Adrenal gland (tissue), 5 donors: ENCODE measurements at regions not wholly inside any gene's neighbourhood (a gene's known extent, or its start where the extent isn't known, plus 50 kb on each side); places are given as distances from the start of the nearest gene placed in this dataset.

ENCODE experiments used
- CTCF ChIP-seq, 6 experiments: fragments of 450-650 bp in 4 of 6; fragments of 200-600 bp in 2 of 6; sonication (generic) in 1 of 6; IDR thresholded peaks; 1 replicate in 5 of 6; 2 replicates in 1 of 6; pipeline versions ENCODE4 v1.5.1 to v1.8.0; 2016 to 2021; ENCODE audit warnings: antibody characterized with exemption in 6 of 6, mild to moderate bottlenecking in 2 of 6, moderate library complexity in 1 of 6
- POLR2A ChIP-seq, 2 donors: fragments of 450-650 bp; IDR thresholded peaks; one replicate each; pipeline ENCODE4 v1.6.1; 2017; ENCODE audit warnings: antibody characterized with exemption in 2 of 2, mild to moderate bottlenecking in 2 of 2, moderate library complexity in 1 of 2
- donor health status: DM: no; HTN: no; CAD: no.

- TF ChIP-seq POLR2A (IDR thresholded peaks at IDR 0.05) = no peak
- TF ChIP-seq CTCF (IDR thresholded peaks at IDR 0.05) = no peak
These were observed 386.9 kb upstream of the FAT3 start for GRCh38 chr11:91837411-91838330.
